ENCODE measurements at regions not wholly inside any gene's neighbourhood (a gene's known extent, or its start where the extent isn't known, plus 50 kb on each side); places are given as distances from the start of the nearest gene placed in this dataset.

- DNase-seq: no peak
Observed at GRCh38 chr9:102114557-102114956, 376.1 kb upstream of the GRIN3A start.

DNA sequence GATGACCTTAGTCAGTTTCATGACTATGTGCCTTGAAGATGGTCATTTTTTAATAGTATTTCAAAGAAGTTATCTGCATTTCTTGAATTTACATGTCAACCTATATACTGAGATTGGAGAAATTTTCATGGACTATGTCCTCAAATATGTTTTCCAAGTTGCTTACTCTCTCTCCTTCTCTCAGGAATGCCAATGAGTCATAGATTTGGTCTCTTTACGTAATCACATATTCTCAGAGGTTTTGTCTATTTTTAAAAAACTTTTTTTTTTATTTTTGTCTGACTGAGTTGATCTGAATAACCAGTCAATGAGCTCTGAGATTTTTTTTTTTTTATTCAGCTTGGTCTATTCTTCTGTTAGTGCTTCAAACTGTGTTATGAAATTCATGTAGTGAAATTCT, 374.7 kb upstream of the GRIN3A start:
- no peak for DNase-seq

- no peak for DNase-seq
Observed at GRCh38 chr9:102106439-102106838, 368.0 kb upstream of the GRIN3A start.

- no peak for DNase-seq
Observed at GRCh38 chr9:102101723-102102122, 363.3 kb upstream of the GRIN3A start.

DNA sequence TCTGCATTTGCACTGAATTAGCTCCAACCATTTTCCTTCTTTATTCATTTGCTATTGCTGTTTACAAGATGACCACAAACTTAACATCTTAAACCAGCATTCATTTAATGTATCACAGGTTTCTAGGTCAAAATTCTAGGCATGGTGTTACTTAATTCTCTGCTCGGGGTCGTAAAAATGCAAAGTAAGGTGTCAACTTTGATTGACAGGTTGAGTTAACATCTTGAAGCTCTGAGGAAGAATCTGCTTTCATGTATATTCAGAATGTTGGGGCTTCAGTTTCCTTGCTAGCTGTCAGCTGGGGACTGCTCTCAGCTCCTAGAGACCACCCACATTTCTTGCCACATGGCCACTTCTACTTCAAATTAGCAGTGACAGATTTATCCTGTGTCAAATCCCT, 348.7 kb upstream of the GRIN3A start:
- DNase-seq: peak; percentile 13

- DNase-seq: no peak
Observed at GRCh38 chr9:102085548-102085947, 347.1 kb upstream of the GRIN3A start.

DNA sequence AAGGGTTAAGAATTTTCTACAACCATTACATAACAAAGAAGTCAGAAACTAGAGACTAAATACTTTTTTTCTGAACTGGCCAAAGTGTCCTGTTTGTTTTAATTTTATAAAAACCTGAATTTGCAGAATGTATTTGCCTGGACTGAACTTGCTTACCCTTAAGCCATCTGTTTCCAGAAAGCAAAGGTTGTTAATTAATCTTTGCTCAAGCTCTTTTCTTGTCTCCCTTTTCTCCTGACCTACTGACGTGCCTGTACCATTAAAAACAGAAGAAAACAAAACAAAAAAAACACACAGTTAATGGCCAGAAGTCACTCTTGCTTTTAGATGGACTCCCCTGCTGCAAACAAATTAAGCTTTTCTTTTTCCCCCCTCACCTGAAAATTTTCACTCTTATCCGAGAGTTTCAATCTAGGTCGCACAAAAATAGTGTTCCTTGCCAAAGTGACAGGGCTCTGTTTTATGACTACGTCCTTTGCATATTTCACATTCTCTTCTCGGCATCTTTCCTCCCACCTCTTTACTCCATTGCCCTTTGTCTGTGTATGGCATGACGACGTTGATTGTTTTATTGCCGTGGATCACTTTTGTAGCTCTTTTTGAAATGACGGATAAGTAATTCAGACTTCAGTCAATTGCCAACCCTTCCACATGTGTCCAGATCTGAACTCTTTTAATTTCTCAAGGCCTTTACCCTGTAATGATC, 333.8 kb upstream of the GRIN3A start:
- no peak for DNase-seq

- no peak for DNase-seq
Observed at GRCh38 chr9:102069969-102070368, 331.5 kb upstream of the GRIN3A start.

DNA sequence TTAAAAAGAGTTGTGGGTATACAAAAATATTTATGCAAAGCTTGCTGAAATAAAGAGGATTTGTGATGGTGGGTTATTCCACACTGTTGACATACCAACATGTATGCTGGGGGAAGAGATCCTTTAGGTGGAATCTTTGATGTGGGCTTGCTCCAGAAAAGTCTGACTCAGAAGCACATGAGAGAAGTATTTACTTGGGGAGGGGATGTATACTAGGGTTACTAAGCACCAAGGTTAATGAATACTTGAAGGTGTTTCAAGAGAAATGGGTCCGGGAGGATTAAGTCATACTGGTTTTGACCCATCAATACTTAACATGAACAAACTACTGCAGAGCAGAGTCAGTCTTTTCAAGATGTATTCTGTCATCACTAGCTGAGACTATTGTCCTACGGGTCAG, 316.4 kb upstream of the GRIN3A start:
- no peak for DNase-seq

DNA sequence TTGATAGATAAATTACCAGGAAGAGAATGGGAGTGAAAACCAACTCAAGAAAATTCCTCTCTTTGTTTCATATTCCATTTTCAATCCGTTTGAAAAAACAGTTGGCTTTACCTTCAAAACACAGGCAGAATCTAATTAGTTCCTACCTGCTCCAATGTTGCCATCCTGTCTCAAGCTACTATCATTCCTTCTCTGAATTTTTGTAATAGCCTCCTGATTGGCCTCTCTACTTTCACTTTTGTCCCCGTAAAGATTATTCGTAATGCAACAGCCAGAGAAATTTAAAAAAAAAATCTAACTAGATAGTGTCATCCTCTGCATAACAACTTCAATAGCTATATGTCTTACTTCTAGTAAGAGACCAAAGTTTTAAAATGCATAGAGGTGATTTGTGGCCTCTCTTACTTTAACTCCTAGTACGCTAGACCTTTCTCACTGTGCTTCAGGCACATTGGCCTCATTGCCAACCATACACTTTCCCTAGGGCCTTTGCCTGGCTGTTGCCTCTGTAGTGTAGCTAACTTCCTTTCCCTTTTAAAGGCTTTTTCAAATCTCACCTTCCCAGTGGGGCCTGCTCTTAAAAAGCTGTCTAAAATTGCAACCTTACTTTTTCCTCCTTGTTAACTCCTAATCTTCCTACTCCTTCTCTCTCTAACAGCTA, 311.3 kb upstream of the GRIN3A start:
- no peak for DNase-seq

DNA sequence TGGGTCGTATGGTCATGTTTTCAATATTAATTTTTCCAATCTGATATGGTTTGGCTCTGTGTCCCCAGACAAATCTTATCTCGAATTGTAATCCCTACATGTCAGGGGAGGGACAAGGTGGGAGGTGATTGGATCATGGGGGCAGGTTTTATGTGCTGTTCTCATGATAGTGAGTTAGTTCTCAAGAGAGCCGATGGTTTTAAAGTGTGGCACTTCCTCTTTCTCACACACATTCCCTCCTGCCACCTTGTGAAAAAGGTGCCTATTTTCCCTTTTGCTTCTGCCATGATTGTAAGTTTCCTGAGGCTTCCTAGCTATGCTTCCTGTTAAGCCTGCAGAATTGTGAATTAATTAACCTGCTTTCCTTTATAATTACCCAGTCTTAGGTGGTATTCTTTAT, 309.1 kb upstream of the GRIN3A start:
- DNase-seq: no peak

DNA sequence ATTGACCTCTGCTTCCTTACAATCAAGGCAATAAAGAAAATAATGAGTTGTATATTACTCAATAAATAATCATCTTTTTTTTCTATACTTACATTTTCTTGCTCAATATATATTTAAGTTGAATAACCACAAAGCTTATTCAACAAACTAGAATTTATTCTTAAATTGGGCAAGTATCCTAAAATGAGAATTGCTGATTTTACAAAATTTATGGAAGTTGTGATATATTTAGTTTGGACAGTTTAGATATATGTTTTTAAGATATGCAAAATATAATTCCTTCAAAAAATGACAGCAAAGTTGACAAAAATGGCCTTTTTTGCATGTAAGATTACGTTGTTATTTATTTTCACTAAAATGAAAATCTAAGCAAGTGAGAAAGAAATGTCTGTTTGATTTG, 305.7 kb upstream of the GRIN3A start:
- DNase-seq: no peak

DNA sequence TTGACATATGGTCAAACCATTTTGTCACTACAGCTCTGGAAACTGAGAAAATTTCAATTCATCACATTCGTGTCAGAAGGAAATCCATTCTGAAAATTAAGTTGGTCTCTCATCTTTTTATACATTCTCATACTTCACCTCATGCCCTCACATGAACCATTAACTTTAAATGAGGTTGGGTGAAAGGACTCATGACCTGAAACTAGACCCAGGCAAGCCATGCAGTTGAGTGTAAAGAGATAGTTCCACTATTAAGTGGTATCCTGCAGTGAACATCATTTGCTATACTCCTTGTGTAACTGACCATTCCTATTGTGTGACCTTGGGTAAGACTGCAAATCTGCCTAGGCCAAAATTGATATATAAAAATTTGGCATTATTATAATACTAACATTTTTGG, 299.6 kb upstream of the GRIN3A start:
- no peak for DNase-seq

- no peak for DNase-seq
Observed at GRCh38 chr9:102035929-102036328, 297.5 kb upstream of the GRIN3A start.

GRCh38 chr9:102032614-102033013, 294.2 kb upstream of the GRIN3A start:
- no peak for DNase-seq

DNA sequence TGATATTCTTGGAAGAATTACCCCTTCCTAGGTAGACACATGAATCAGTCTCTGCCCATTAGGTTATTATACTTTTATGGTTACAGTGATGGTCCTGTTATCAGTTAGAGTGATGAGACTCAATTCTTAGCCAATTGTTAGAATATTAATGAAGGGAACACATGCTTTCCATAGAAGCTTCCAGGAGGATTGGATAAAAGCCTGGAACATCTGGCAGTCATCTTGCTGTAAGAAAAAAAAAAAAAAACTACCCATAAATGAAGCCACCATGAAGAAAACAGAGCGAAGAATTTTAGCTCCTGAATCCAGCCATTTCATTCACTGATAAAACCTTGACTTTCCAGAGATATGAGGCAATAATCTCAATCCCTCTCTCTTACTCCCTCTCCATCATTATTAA, 262.5 kb upstream of the GRIN3A start:
- DNase-seq: no peak

- no peak for DNase-seq
Observed at GRCh38 chr9:101999441-101999840, 261.0 kb upstream of the GRIN3A start.

GRCh38 chr9:101995231-101995630, 256.8 kb upstream of the GRIN3A start:
- DNase-seq: no peak

- no peak for DNase-seq
Observed at GRCh38 chr9:101993771-101994170, 255.3 kb upstream of the GRIN3A start.

DNA sequence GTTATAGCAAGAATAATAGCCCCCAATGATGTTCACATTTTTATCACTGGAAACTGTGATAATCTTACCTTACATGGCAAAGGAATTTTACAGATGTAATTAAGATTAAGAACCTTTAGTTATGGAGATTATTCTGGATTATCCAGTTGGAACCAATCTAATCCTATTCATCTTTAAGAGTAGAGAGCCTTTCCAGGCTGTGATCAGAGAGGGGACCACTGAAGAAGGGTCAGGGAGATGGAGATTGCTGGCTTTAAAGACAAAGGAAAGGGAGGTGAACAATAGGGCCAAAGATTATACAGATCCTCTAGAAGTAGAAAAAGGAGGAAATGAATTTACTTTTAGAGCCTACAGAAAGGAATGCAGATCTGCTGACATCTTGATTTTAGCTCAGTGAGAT, 253.5 kb upstream of the GRIN3A start:
- no peak for DNase-seq

DNA sequence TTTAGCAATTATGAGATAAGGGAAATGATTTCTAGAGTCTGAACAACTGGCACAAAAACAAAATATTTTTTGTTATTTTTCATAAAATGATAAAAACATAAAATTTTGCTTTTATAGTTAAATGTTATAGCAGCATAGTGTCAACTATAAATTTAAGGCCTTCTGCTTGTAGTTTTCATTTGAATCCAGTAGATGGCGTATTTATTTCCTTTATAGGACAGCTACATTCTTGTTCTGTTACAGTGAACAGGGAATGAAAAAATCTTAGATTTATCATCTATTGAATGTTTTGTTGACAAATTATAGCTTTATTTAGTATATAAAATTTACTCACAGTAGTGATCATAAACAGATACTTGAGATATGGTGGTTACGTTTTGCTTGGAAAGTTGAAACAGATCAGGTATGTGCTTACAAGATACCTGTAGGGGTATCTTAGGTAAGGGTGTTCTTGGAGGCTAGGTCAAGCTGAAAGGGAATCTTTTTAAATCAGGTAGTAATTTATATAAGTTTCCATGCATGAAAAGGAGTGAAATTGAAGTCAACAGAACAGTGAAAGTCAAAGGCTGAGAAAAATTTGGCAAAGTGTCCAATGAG, 239.3 kb upstream of the GRIN3A start:
- peak; percentile 60 for DNase-seq

DNA sequence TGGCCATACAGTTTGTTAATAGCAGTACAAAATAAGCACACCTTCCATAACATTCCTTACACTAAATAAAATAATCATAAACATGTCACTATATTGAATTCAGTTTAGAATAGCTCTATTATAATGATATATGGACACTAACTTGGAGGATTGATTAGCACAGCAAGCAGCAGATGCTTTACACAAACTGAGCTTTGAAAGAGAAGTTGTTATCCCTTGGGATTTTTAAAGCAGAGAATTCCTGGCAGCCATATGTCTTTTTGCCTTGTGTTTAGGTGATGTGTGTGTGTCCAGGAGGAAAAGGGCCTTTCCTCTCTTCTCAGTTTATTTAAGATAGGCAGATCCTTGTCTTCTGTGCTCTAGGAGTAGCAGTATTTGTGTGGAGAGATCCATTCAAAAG, 232.2 kb upstream of the GRIN3A start:
- DNase-seq: no peak

- no peak for DNase-seq
Observed at GRCh38 chr9:101968392-101968791, 229.9 kb upstream of the GRIN3A start.

- no peak for DNase-seq
Observed at GRCh38 chr9:101966691-101967090, 228.2 kb upstream of the GRIN3A start.

- DNase-seq: no peak
Observed at GRCh38 chr9:101957705-101958104, 219.3 kb upstream of the GRIN3A start.

Measured in eye (tissue), 1 donor.